Testis (tissue), 2 donors: ENCODE measurements at regions not wholly inside any gene's neighbourhood (a gene's known extent, or its start where the extent isn't known, plus 50 kb on each side); places are given as distances from the start of the nearest gene placed in this dataset.

ENCODE experiments used
- DNase-seq: peaks from one replicate; pipeline ENCODE4 v3.0.0-alpha.2; 2019
- H3K27ac ChIP-seq, 2 donors: fragments of 200-600 bp; sonication (generic); one replicate each; pipeline ENCODE4 v1.5.1; 2019
- H3K27me3 ChIP-seq: fragments of 200-600 bp; sonication (generic); one replicate; pipeline ENCODE4 v1.5.1; 2019
- H3K36me3 ChIP-seq: fragments of 200-600 bp; sonication (generic); one replicate; pipeline ENCODE4 v1.5.1; 2017; ENCODE audit warnings: low read depth; ENCODE audit errors: missing control alignments
- H3K4me1 ChIP-seq: fragments of 200-600 bp; sonication (generic); one replicate; pipeline ENCODE4 v1.5.1; 2019
- H3K4me3 ChIP-seq, 2 donors: fragments of 200-600 bp; sonication (generic); one replicate each; pipeline ENCODE4 v1.5.1; 2017 to 2019
- H3K9me3 ChIP-seq: fragments of 200-600 bp; sonication (generic); one replicate; pipeline ENCODE4 v1.5.1; 2017
- CTCF ChIP-seq, 3 experiments: fragments of 450-650 bp in 2 of 3; fragments of 200-600 bp in 1 of 3; sonication (generic) in 1 of 3; IDR thresholded peaks; one replicate each; pipeline ENCODE4 v1.5.1; 2016 to 2019; ENCODE audit warnings: antibody characterized with exemption in 3 of 3, mild to moderate bottlenecking in 2 of 3, moderate library complexity in 1 of 3
- POLR2A ChIP-seq: fragments of 450-650 bp; IDR thresholded peaks from one replicate; pipeline ENCODE4 v1.6.1; 2017; ENCODE audit warnings: antibody characterized with exemption, mild to moderate bottlenecking, moderate library complexity
- WGBS, 2 donors: methylation state at CpG; one replicate each; pipeline ENCODE4 v1.1.5; 2018; 5-methylcytosine and 5-hydroxymethylcytosine counted together
- intact Hi-C: fragments of 100-400 bp; cut with DNase I; formaldehyde crosslinking; loops from one replicate; pipeline ENCODE4 v1.15.1; 2023; ENCODE audit warnings: low total_unique reads

GRCh38 chr10:10873915-10874314 is 143.8 kb upstream of the CELF2 start:
- no peaks in the 10 kb centered on the region for H3K9me3 ChIP-seq
- DNase-seq = no peak
- no peak overlapping the region for H3K27ac ChIP-seq
- no peaks in the 10 kb centered on the region for H3K27me3 ChIP-seq
- H3K36me3 ChIP-seq = no peaks in the 10 kb centered on the region
- 93 to 94% methylated on average over 3 of the region's 3 CpGs for WGBS, 2 donors
- intact Hi-C loops = no loop called here
- no peak overlapping the region for H3K4me3 ChIP-seq
- peaks cover 3% of the 10 kb centered on the region for H3K4me1 ChIP-seq
- TF ChIP-seq POLR2A = no peak
- TF ChIP-seq CTCF (IDR thresholded peaks at IDR 0.05) = no peak

- intact Hi-C loops = no loop called here
- Histone ChIP-seq H3K27me3 (no peaks in the 10 kb centered on the region), H3K4me3 (no peak overlapping the region), H3K4me1 (no peaks in the 10 kb centered on the region), H3K9me3 (no peaks in the 10 kb centered on the region), H3K27ac (no peak overlapping the region), H3K36me3 (no peaks in the 10 kb centered on the region)
- DNase-seq = no peak
- TF ChIP-seq CTCF (IDR thresholded peaks at IDR 0.05) = no peak
- no peak for TF ChIP-seq POLR2A
- WGBS, 2 donors = 73 to 83% methylated on average over 6 of the region's 6 CpGs
Observed at GRCh38 chr10:10878963-10879362, 138.7 kb upstream of the CELF2 start.

- DNase-seq = no peak
- intact Hi-C loops = no loop called here
- WGBS, 2 donors = 92 to 97% methylated on average over 6 of the region's 6 CpGs
- Histone ChIP-seq H3K4me1 (no peaks in the 10 kb centered on the region), H3K27me3 (no peaks in the 10 kb centered on the region), H3K9me3 (no peaks in the 10 kb centered on the region), H3K27ac (no peak overlapping the region), H3K36me3 (no peaks in the 10 kb centered on the region), H3K4me3 (no peak overlapping the region)
- TF ChIP-seq CTCF (IDR thresholded peaks at IDR 0.05) (no peak), POLR2A (no peak)
Observed at GRCh38 chr10:10881117-10881813, 136.4 kb upstream of the CELF2 start.

GRCh38 chr10:10883737-10884136 is 133.9 kb upstream of the CELF2 start:
- no peak for DNase-seq
- Histone ChIP-seq H3K36me3 (no peaks in the 10 kb centered on the region), H3K27me3 (no peaks in the 10 kb centered on the region), H3K9me3 (no peaks in the 10 kb centered on the region), H3K27ac (no peak overlapping the region), H3K4me3 (no peak overlapping the region), H3K4me1 (no peaks in the 10 kb centered on the region)
- TF ChIP-seq POLR2A (no peak), CTCF (IDR thresholded peaks at IDR 0.05) (no peak)
- WGBS, 2 donors = 100% methylated on average over 1 of the region's 1 CpG
- intact Hi-C loops = no loop called here

GRCh38 chr10:10886861-10887531 is 130.7 kb upstream of the CELF2 start:
- Histone ChIP-seq H3K27me3 (no peaks in the 10 kb centered on the region), H3K4me1 (no peaks in the 10 kb centered on the region), H3K36me3 (no peaks in the 10 kb centered on the region), H3K27ac (no peak overlapping the region), H3K4me3 (no peak overlapping the region), H3K9me3 (no peaks in the 10 kb centered on the region)
- TF ChIP-seq POLR2A = no peak
- TF ChIP-seq CTCF (IDR thresholded peaks at IDR 0.05) = no peak
- 71 to 79% methylated on average over 9 of the region's 9 CpGs for WGBS, 2 donors
- intact Hi-C loops = no loop called here
- no peak for DNase-seq
